ELR (cell line): ENCODE measurements at regions not wholly inside any gene's neighbourhood (a gene's known extent, or its start where the extent isn't known, plus 50 kb on each side); places are given as distances from the start of the nearest gene placed in this dataset.
"Not testable (repeated sequence)": the region's sequence is repeated elsewhere in the genome, so short reads cannot be mapped to it uniquely, and the experiment has no call there.

ENCODE experiments used
- DNase-seq: peaks from one replicate; pipeline ENCODE4 v3.0.0-alpha.2; 2015; ENCODE audit warnings: low read depth

- no peak for DNase-seq
These were observed 72.2 kb downstream of the CRLF2 start for GRCh38 chrX:1140236-1140681.

GRCh38 chrX:1139185-1139500 is 73.3 kb downstream of the CRLF2 start:
- no peak for DNase-seq

- no peak for DNase-seq
These were observed 73.8 kb downstream of the CRLF2 start for GRCh38 chrX:1138476-1139184.

GRCh38 chrX:1137531-1137930 is 74.9 kb downstream of the CRLF2 start:
- DNase-seq: no peak

- DNase-seq: not testable (repeated sequence)
These were observed 75.9 kb downstream of the CRLF2 start for GRCh38 chrX:1136582-1136981.

- DNase-seq: no peak
These were observed 77.5 kb downstream of the CRLF2 start for GRCh38 chrX:1134976-1135375.

GRCh38 chrX:1134156-1134555 is 78.3 kb downstream of the CRLF2 start:
- no peak for DNase-seq

- DNase-seq: no peak
These were observed 85.7 kb downstream of the CRLF2 start for GRCh38 chrX:1126738-1127137.

- no peak for DNase-seq
These were observed 87.9 kb downstream of the CRLF2 start for GRCh38 chrX:1124531-1124930.

GRCh38 chrX:1122851-1123250 is 89.6 kb downstream of the CRLF2 start:
- not testable (repeated sequence) for DNase-seq

- no peak for DNase-seq
These were observed 93.2 kb downstream of the CRLF2 start for GRCh38 chrX:1119275-1119674.

GRCh38 chrX:1118572-1119199 is 93.8 kb downstream of the CRLF2 start:
- DNase-seq: no peak

GRCh38 chrX:1115411-1115810 is 97.0 kb downstream of the CRLF2 start:
- DNase-seq: not testable (repeated sequence)

- no peak for DNase-seq
These were observed 100.1 kb downstream of the CRLF2 start for GRCh38 chrX:1112321-1112720.

GRCh38 chrX:1111601-1112300 is 100.7 kb downstream of the CRLF2 start:
- no peak for DNase-seq

- no peak for DNase-seq
These were observed 102.8 kb downstream of the CRLF2 start for GRCh38 chrX:1109580-1110119.

GRCh38 chrX:1108501-1109445 is 103.7 kb downstream of the CRLF2 start:
- no peak for DNase-seq

- DNase-seq: no peak
These were observed 105.8 kb downstream of the CRLF2 start for GRCh38 chrX:1106478-1107210.

GRCh38 chrX:1105671-1106419 is 106.6 kb downstream of the CRLF2 start:
- DNase-seq: no peak

- DNase-seq: not testable (repeated sequence)
These were observed 107.4 kb downstream of the CRLF2 start for GRCh38 chrX:1105031-1105430.
